ENCODE measurements at regions not wholly inside any gene's neighbourhood (a gene's known extent, or its start where the extent isn't known, plus 50 kb on each side); places are given as distances from the start of the nearest gene placed in this dataset.

GRCh38 chr22:47435826-47436225 is 673.4 kb downstream of the TBC1D22A start (continued):
- TF ChIP-seq DBP (CRISPR knock-in tag; IDR thresholded peaks at IDR 0.05; ENCODE audit: not compliant biosample characterization) (no peak), DNMT1 (CRISPR knock-in tag; IDR thresholded peaks at IDR 0.05) (no peak)

GRCh38 chr22:47435204-47435487 is 672.7 kb downstream of the TBC1D22A start:
- H3K4me2 ChIP-seq (ENCODE audit: low read depth, low read length), result no peak overlapping the region
- no peak overlapping the region for H2AFZ ChIP-seq (ENCODE audit: low read length)
- H3K4me1 ChIP-seq (ENCODE audit: insufficient read depth, low read length), result no peaks in the 10 kb centered on the region
- POLR2A ChIA-PET, result no interaction called here
- no peak overlapping the region for H3K9ac ChIP-seq (ENCODE audit: insufficient read depth, low read depth, low read length)
- TF ChIP-seq ZNF589 (CRISPR knock-in tag; conservative IDR thresholded peaks at IDR 0.05), result no peak
- TF ChIP-seq ZBTB3 (CRISPR knock-in tag; IDR thresholded peaks at IDR 0.05; ENCODE audit: borderline replicate concordance, low read depth), result no peak
- no peak for TF ChIP-seq GATAD1 (CRISPR knock-in tag; IDR thresholded peaks at IDR 0.05)
- no peak for TF ChIP-seq PRDM15 (CRISPR knock-in tag; IDR thresholded peaks at IDR 0.05)
- H3K27me3 ChIP-seq (ENCODE audit: control insufficient read depth in 1 of 2, insufficient read depth in 2 of 2, low read length in 2 of 2), result peaks cover 0 to 18% of the 10 kb centered on the region in 2 experiments; a peak in 2 of 5 replicates
- no peaks in the 10 kb centered on the region for H3K79me2 ChIP-seq (ENCODE audit: insufficient read depth, low read length)
- 42% methylated on average over 5 of the region's 5 CpGs for WGBS (ENCODE audit: low lambda C conversion rate)
- FAIRE-seq (no peak), ATAC-seq (no peak), DNase-seq (ENCODE audit: low spot score) (no peak)
- H3K27ac ChIP-seq (ENCODE audit: extremely low read length, insufficient read depth, low read length), result no peak overlapping the region
- CTCF ChIA-PET (ENCODE audit: low intra/inter-chr PET ratio, low total read pairs), result no interaction called here
- in situ Hi-C loops (cut with HindIII; ENCODE audit: extremely low pct_ligation_motif_present, low pct_unique_long_range_greater_than_20kb), result no loop called here
- no peaks in the 10 kb centered on the region for H4K20me1 ChIP-seq (ENCODE audit: insufficient read depth, low read length)
- no TSS peak for BruUV-seq (replicated peaks)
- H3K4me3 ChIP-seq (replicated peaks in 1 of 3; ENCODE audit: insufficient read depth in 1 of 3, low read depth in 2 of 3, low read length in 3 of 3), result no peak overlapping the region
- H3K36me3 ChIP-seq (replicated peaks in 1 of 2; ENCODE audit: control insufficient read depth in 1 of 2, insufficient read depth in 2 of 2, low read length in 2 of 2), result no peaks in the 10 kb centered on the region
- intact Hi-C loops (cut with micrococcal nuclease; ENCODE audit: unreplicated experiment), result no loop called here
- no peaks in the 10 kb centered on the region for H3K9me3 ChIP-seq (ENCODE audit: low read length)

Data from HepG2 (cell line).